ENCODE measurements at regions not wholly inside any gene's neighbourhood (a gene's known extent, or its start where the extent isn't known, plus 50 kb on each side); places are given as distances from the start of the nearest gene placed in this dataset.

DNA sequence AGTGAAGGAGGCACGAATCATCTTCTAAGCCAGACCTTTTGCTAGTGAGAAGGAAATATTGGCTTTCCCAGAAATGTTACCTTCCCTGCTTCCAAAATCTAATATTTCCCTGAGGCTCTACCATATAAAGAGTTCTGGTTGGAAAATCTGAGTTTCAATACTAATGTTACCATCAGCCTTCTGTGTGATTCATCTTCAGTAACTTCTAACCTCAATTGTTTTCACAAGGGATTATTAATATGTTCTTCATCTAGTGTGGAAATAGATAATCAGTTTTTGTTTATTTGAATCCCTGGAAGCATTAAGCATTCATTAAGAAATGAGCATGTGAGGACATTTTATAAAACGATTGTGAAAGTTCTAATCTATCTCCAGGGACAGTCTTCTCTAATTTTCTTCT is 720.9 kb downstream of the AACS start:
- TF ChIP-seq, protein P1, sequence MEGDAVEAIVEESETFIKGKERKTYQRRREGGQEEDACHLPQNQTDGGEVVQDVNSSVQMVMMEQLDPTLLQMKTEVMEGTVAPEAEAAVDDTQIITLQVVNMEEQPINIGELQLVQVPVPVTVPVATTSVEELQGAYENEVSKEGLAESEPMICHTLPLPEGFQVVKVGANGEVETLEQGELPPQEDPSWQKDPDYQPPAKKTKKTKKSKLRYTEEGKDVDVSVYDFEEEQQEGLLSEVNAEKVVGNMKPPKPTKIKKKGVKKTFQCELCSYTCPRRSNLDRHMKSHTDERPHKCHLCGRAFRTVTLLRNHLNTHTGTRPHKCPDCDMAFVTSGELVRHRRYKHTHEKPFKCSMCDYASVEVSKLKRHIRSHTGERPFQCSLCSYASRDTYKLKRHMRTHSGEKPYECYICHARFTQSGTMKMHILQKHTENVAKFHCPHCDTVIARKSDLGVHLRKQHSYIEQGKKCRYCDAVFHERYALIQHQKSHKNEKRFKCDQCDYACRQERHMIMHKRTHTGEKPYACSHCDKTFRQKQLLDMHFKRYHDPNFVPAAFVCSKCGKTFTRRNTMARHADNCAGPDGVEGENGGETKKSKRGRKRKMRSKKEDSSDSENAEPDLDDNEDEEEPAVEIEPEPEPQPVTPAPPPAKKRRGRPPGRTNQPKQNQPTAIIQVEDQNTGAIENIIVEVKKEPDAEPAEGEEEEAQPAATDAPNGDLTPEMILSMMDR (IDR thresholded peaks at IDR 0.05; ENCODE audit: low read length) = no peak
- TF ChIP-seq EZH2 (IDR thresholded peaks at IDR 0.05; ENCODE audit: borderline replicate concordance, low read length) = no peak
